Tibial nerve (tissue), 4 donors: ENCODE measurements at regions not wholly inside any gene's neighbourhood (a gene's known extent, or its start where the extent isn't known, plus 50 kb on each side); places are given as distances from the start of the nearest gene placed in this dataset.

ENCODE experiments used
- EP300 ChIP-seq, 2 donors: sonication (generic); formaldehyde crosslinking; IDR thresholded peaks; one replicate each; pipeline ENCODE4 v1.6.1; 2017; ENCODE audit warnings: antibody characterized with exemption in 2 of 2, mild to moderate bottlenecking in 1 of 2
- POLR2A ChIP-seq, 2 donors: fragments of 450-650 bp; IDR thresholded peaks; one replicate each; pipeline ENCODE4 v1.6.1; 2017; ENCODE audit warnings: antibody characterized with exemption in 2 of 2, mild to moderate bottlenecking in 2 of 2, moderate library complexity in 2 of 2
- TF ChIP-seq, protein P1 (sequence below), 5 experiments: fragments of 200-600 bp in 3 of 5; fragments of 450-650 bp in 2 of 5; sonication (generic) in 3 of 5; IDR thresholded peaks; one replicate each; pipeline ENCODE4 v1.5.1; 2016 to 2019; ENCODE audit warnings: antibody characterized with exemption in 5 of 5, mild to moderate bottlenecking in 3 of 5, moderate library complexity in 2 of 5

- no peak for TF ChIP-seq POLR2A (IDR thresholded peaks at IDR 0.05)
- TF ChIP-seq, protein P1, sequence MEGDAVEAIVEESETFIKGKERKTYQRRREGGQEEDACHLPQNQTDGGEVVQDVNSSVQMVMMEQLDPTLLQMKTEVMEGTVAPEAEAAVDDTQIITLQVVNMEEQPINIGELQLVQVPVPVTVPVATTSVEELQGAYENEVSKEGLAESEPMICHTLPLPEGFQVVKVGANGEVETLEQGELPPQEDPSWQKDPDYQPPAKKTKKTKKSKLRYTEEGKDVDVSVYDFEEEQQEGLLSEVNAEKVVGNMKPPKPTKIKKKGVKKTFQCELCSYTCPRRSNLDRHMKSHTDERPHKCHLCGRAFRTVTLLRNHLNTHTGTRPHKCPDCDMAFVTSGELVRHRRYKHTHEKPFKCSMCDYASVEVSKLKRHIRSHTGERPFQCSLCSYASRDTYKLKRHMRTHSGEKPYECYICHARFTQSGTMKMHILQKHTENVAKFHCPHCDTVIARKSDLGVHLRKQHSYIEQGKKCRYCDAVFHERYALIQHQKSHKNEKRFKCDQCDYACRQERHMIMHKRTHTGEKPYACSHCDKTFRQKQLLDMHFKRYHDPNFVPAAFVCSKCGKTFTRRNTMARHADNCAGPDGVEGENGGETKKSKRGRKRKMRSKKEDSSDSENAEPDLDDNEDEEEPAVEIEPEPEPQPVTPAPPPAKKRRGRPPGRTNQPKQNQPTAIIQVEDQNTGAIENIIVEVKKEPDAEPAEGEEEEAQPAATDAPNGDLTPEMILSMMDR (IDR thresholded peaks at IDR 0.05), result no peak
- no peak for TF ChIP-seq EP300 (IDR thresholded peaks at IDR 0.05)
These were observed 161.9 kb upstream of the ATP11B start for GRCh38 chr3:182631183-182632076.
